ENCODE measurements at regions not wholly inside any gene's neighbourhood (a gene's known extent, or its start where the extent isn't known, plus 50 kb on each side); places are given as distances from the start of the nearest gene placed in this dataset.

GRCh38 chr5:107208867-107209266, 461.9 kb downstream of the EFNA5 start:
- DNase-seq: no peak

GRCh38 chr5:107204413-107204812, 466.3 kb downstream of the EFNA5 start:
- DNase-seq: no peak

GRCh38 chr5:107203243-107203642, 467.5 kb downstream of the EFNA5 start:
- DNase-seq: no peak

GRCh38 chr5:107199756-107200155, 471.0 kb downstream of the EFNA5 start:
- no peak for DNase-seq

- no peak for DNase-seq
Observed at GRCh38 chr5:107196500-107197059, 474.2 kb downstream of the EFNA5 start.

GRCh38 chr5:107195890-107196395, 474.8 kb downstream of the EFNA5 start:
- DNase-seq: no peak

- no peak for DNase-seq
Observed at GRCh38 chr5:107184871-107185270, 485.9 kb downstream of the EFNA5 start.

- no peak for DNase-seq
Observed at GRCh38 chr5:107184066-107184465, 486.7 kb downstream of the EFNA5 start.

- no peak for DNase-seq
Observed at GRCh38 chr5:107170620-107171019, 500.1 kb downstream of the EFNA5 start.

- no peak for DNase-seq
Observed at GRCh38 chr5:107169867-107170266, 500.9 kb downstream of the EFNA5 start.

GRCh38 chr5:107168848-107169752, 501.6 kb downstream of the EFNA5 start:
- DNase-seq: no peak

- DNase-seq: no peak
Observed at GRCh38 chr5:107168086-107168485, 502.7 kb downstream of the EFNA5 start.

- no peak for DNase-seq
Observed at GRCh38 chr5:107165296-107165695, 505.4 kb downstream of the EFNA5 start.

GRCh38 chr5:107157809-107158208, 512.9 kb downstream of the EFNA5 start:
- DNase-seq: no peak

- no peak for DNase-seq
Observed at GRCh38 chr5:107155707-107156106, 515.0 kb downstream of the EFNA5 start.

GRCh38 chr5:107154593-107154992, 516.1 kb downstream of the EFNA5 start:
- no peak for DNase-seq

GRCh38 chr5:107153283-107153682, 517.5 kb downstream of the EFNA5 start:
- no peak for DNase-seq

GRCh38 chr5:107149243-107150005, 521.3 kb downstream of the EFNA5 start:
- no peak for DNase-seq

- no peak for DNase-seq
Observed at GRCh38 chr5:107147589-107147988, 523.1 kb downstream of the EFNA5 start.

GRCh38 chr5:107146901-107147300, 523.8 kb downstream of the EFNA5 start:
- DNase-seq: no peak

GRCh38 chr5:107135391-107135790, 535.3 kb downstream of the EFNA5 start:
- DNase-seq: no peak

GRCh38 chr5:107134931-107135330, 535.8 kb downstream of the EFNA5 start:
- no peak for DNase-seq

- DNase-seq: no peak
Observed at GRCh38 chr5:107129051-107129450, 541.7 kb downstream of the EFNA5 start.

Data from CD4-positive, alpha-beta T cell treated with Interleukin-6 for 4 hours (primary cell).